Gastroesophageal sphincter (tissue), 4 donors: ENCODE measurements at regions not wholly inside any gene's neighbourhood (a gene's known extent, or its start where the extent isn't known, plus 50 kb on each side); places are given as distances from the start of the nearest gene placed in this dataset.

Source experiments
- ATAC-seq: fragments of 150-250 bp; one replicate; pipeline ENCODE4 v1.9.1; 2016; ENCODE audit warnings: mild to moderate bottlenecking, moderate library complexity
- H3K27ac ChIP-seq, 4 donors: fragments of 200-600 bp; sonication (generic) in 3 of 4; 1 replicate in 3 of 4; 2 replicates in 1 of 4; pipeline ENCODE4 v1.5.1; 2016 to 2019
- H3K27me3 ChIP-seq: fragments of 200-600 bp; sonication (generic); one replicate; pipeline ENCODE4 v1.5.1; 2019
- H3K36me3 ChIP-seq, 2 donors: fragments of 200-600 bp; sonication (generic); one replicate each; pipeline ENCODE4 v1.5.1; 2019; ENCODE audit warnings: control low read depth in 1 of 2
- H3K4me1 ChIP-seq, 3 donors: fragments of 200-600 bp; sonication (generic); 1 replicate in 2 of 3; 2 replicates in 1 of 3; pipeline ENCODE4 v1.5.1; 2016 to 2019; ENCODE audit warnings: control low read depth in 2 of 3
- H3K4me3 ChIP-seq, 2 donors: fragments of 200-600 bp; sonication (generic); one replicate each; pipeline ENCODE4 v1.5.1; 2019; ENCODE audit warnings: mild to moderate bottlenecking in 1 of 2, moderate library complexity in 1 of 2
- H3K9me3 ChIP-seq, 3 donors: fragments of 200-600 bp; sonication (generic); one replicate each; pipeline ENCODE4 v1.5.1; 2017 to 2019; ENCODE audit warnings: control low read depth in 2 of 3
- CTCF ChIP-seq, 4 experiments: fragments of 200-600 bp in 2 of 4; fragments of 450-650 bp in 2 of 4; sonication (generic) in 1 of 4; IDR thresholded peaks; one replicate each; pipeline ENCODE4 v1.5.1; 2017 to 2019; ENCODE audit warnings: antibody characterized with exemption in 4 of 4, mild to moderate bottlenecking in 2 of 4, moderate library complexity in 2 of 4
- EP300 ChIP-seq: sonication (generic); formaldehyde crosslinking; IDR thresholded peaks from one replicate; pipeline ENCODE4 v1.6.1; 2017; ENCODE audit warnings: antibody characterized with exemption, mild to moderate bottlenecking
- POLR2A ChIP-seq, 2 donors: fragments of 450-650 bp; IDR thresholded peaks; one replicate each; pipeline ENCODE4 v1.6.1; 2017; ENCODE audit warnings: antibody characterized with exemption in 2 of 2, mild to moderate bottlenecking in 2 of 2, moderate library complexity in 1 of 2
- POLR2AphosphoS5 ChIP-seq: sonication (generic); formaldehyde crosslinking; IDR thresholded peaks from one replicate; pipeline ENCODE4 v1.6.1; 2017; ENCODE audit warnings: antibody characterized with exemption
- WGBS, 2 donors: methylation state at CpG; one replicate each; pipeline ENCODE4 v1.1.5; 2018; ENCODE audit warnings: low coverage in 1 of 2; 5-methylcytosine and 5-hydroxymethylcytosine counted together

GRCh38 chr5:176725521-176726280 lies 78.4 kb downstream of the TSPAN17 start:
- ATAC-seq: no peak
- no peak overlapping the region for H3K4me3 ChIP-seq
- no peaks in the 10 kb centered on the region for H3K36me3 ChIP-seq
- H3K27ac ChIP-seq: no peak overlapping the region
- TF ChIP-seq CTCF (IDR thresholded peaks at IDR 0.05) (no peak), EP300 (no peak), POLR2AphosphoS5 (no peak), POLR2A (IDR thresholded peaks at IDR 0.05) (no peak)
- peaks cover 0 to 4% (median 0%) of the 10 kb centered on the region in 3 donors for H3K9me3 ChIP-seq
- 16% methylated on average over 11 of the region's 22 CpGs; no CpG with 5 or more reads in 1 of the 2 donors for WGBS, 2 donors
- H3K27me3 ChIP-seq: peaks cover 90% of the 10 kb centered on the region
- no peaks in the 10 kb centered on the region for H3K4me1 ChIP-seq

GRCh38 chr5:176726746-176727527 lies 79.7 kb downstream of the TSPAN17 start:
- 48% methylated on average over 5 of the region's 25 CpGs; no CpG with 5 or more reads in 1 of the 2 donors for WGBS, 2 donors
- peaks cover 95% of the 10 kb centered on the region for H3K27me3 ChIP-seq
- no peak overlapping the region for H3K27ac ChIP-seq
- peaks cover 0 to 11% (median 0%) of the 10 kb centered on the region in 3 donors for H3K9me3 ChIP-seq
- H3K4me3 ChIP-seq: no peak overlapping the region
- no peak for TF ChIP-seq POLR2A (IDR thresholded peaks at IDR 0.05)
- TF ChIP-seq EP300: no peak
- no peak for TF ChIP-seq CTCF (IDR thresholded peaks at IDR 0.05)
- no peak for TF ChIP-seq POLR2AphosphoS5
- no peak for ATAC-seq
- H3K36me3 ChIP-seq: no peaks in the 10 kb centered on the region
- no peaks in the 10 kb centered on the region for H3K4me1 ChIP-seq

- ATAC-seq: no peak
- no peak for TF ChIP-seq POLR2AphosphoS5
- TF ChIP-seq EP300: no peak
- TF ChIP-seq POLR2A (IDR thresholded peaks at IDR 0.05): no peak
- no peak for TF ChIP-seq CTCF (IDR thresholded peaks at IDR 0.05)
- Histone ChIP-seq H3K27me3 (peaks cover 95% of the 10 kb centered on the region), H3K9me3 (peaks cover 0 to 11% (median 0%) of the 10 kb centered on the region in 3 donors), H3K36me3 (no peaks in the 10 kb centered on the region), H3K4me3 (no peak overlapping the region), H3K4me1 (no peaks in the 10 kb centered on the region), H3K27ac (no peak overlapping the region)
- no CpG with 5 or more reads among the region's 12 CpGs for WGBS, 2 donors
These were observed 80.2 kb downstream of the TSPAN17 start for GRCh38 chr5:176727528-176727900.

GRCh38 chr5:176727983-176728675 lies 80.8 kb downstream of the TSPAN17 start:
- H3K36me3 ChIP-seq: no peaks in the 10 kb centered on the region
- no peak for TF ChIP-seq POLR2A (IDR thresholded peaks at IDR 0.05)
- no peak for TF ChIP-seq CTCF (IDR thresholded peaks at IDR 0.05)
- no peak for TF ChIP-seq EP300
- TF ChIP-seq POLR2AphosphoS5: no peak
- H3K9me3 ChIP-seq: peaks cover 0 to 11% (median 0%) of the 10 kb centered on the region in 3 donors
- WGBS, 2 donors: no CpG with 5 or more reads among the region's 15 CpGs
- ATAC-seq: no peak
- H3K27me3 ChIP-seq: peaks cover 95% of the 10 kb centered on the region
- no peak overlapping the region for H3K27ac ChIP-seq
- H3K4me3 ChIP-seq: no peak overlapping the region
- no peaks in the 10 kb centered on the region for H3K4me1 ChIP-seq
